SK-N-MC (cell line): ENCODE measurements at regions not wholly inside any gene's neighbourhood (a gene's known extent, or its start where the extent isn't known, plus 50 kb on each side); places are given as distances from the start of the nearest gene placed in this dataset.

Experiments
- DNase-seq: peaks from one replicate; pipeline ENCODE4 v3.0.0-alpha.2; 2011; ENCODE audit warnings: low read depth, low spot score
- H3K27ac ChIP-seq: fragments of 200-600 bp; sonication (generic); 2 replicates; pipeline ENCODE4 v1.5.1; 2016; ENCODE audit warnings: mixed run types
- H3K36me3 ChIP-seq: fragments of 200-600 bp; sonication (generic); 2 replicates; pipeline ENCODE4 v1.6.1; 2017; ENCODE audit warnings: antibody characterized with exemption, low read length, mixed read lengths; ENCODE audit not compliant: insufficient read depth
- H3K4me3 ChIP-seq: fragments of 200-600 bp; sonication (generic); 2 replicates; pipeline ENCODE4 v1.5.1; 2016
- H3K9ac ChIP-seq: fragments of 200-600 bp; sonication (generic); 2 replicates; pipeline ENCODE4 v1.8.0; 2017; ENCODE audit warnings: mixed run types, mixed read lengths; ENCODE audit not compliant: insufficient read length
- H3K9me3 ChIP-seq: fragments of 200-600 bp; sonication (generic); 2 replicates; pipeline ENCODE4 v1.6.1; 2017; ENCODE audit warnings: low read depth, mild to moderate bottlenecking, antibody characterized with exemption, low read length, moderate library complexity, mixed read lengths
- EZH2 ChIP-seq: fragments of 200-600 bp; sonication (generic); IDR thresholded peaks from one replicate; pipeline ENCODE4 v1.6.1; 2017; ENCODE audit warnings: antibody characterized with exemption
- FOXP2 ChIP-seq: optimal IDR thresholded peaks from 2 replicates; pipeline ENCODE3; 2011; ENCODE audit warnings: mild to moderate bottlenecking, moderate library complexity; ENCODE audit not compliant: insufficient read depth; ENCODE audit errors: extremely low read length, control extremely low read depth
- POLR2AphosphoS5 ChIP-seq: IDR thresholded peaks from 2 replicates; pipeline ENCODE4 v1.6.1; 2012; ENCODE audit warnings: mild to moderate bottlenecking, low read depth, low read length, borderline replicate concordance

DNA sequence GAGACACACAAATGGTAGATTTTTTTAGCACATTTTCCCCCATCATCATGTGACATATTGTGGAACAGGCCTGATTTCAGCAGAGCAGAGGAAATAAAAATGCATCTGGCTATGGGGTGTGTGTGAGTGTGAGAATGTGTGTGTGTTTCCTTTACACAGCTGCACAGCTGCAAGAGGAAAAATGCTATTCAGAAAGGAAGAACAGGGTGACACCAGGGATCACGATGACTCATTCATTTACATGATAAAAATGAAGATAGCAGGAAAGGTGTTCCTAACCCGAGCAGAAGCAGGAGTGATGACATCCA, 469.5 kb upstream of the TSHZ3 start:
- Histone ChIP-seq H3K27ac (no peak overlapping the region), H3K9ac (no peak overlapping the region), H3K4me3 (no peak overlapping the region), H3K36me3 (no peaks in the 10 kb centered on the region), H3K9me3 (no peaks in the 10 kb centered on the region)
- no peak for DNase-seq
- TF ChIP-seq EZH2 (no peak), FOXP2 (no peak), POLR2AphosphoS5 (no peak)

DNA sequence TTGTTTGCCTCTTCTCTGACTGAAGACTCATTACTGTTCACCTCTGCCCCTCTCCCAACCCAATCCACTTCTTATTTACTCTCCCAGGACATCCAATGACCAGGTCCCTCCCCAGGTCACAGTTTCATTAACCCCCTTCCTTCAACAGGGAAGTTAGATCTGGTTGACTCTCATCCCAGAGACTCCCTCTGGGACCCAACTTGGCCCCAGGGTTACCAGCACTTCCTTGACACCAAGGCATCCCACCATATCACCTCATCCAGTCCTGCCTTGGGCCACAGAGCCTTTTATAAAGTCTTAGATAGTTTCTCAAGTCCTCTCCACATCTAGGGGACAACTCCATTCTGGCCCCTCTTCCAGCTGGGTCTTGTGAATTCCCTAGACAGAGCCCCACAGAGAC, 470.6 kb upstream of the TSHZ3 start:
- H3K9me3 ChIP-seq: no peaks in the 10 kb centered on the region
- no peak overlapping the region for H3K4me3 ChIP-seq
- DNase-seq: no peak
- TF ChIP-seq POLR2AphosphoS5 (no peak), FOXP2 (no peak), EZH2 (no peak)
- no peak overlapping the region for H3K9ac ChIP-seq
- H3K27ac ChIP-seq: no peak overlapping the region
- no peaks in the 10 kb centered on the region for H3K36me3 ChIP-seq

DNA sequence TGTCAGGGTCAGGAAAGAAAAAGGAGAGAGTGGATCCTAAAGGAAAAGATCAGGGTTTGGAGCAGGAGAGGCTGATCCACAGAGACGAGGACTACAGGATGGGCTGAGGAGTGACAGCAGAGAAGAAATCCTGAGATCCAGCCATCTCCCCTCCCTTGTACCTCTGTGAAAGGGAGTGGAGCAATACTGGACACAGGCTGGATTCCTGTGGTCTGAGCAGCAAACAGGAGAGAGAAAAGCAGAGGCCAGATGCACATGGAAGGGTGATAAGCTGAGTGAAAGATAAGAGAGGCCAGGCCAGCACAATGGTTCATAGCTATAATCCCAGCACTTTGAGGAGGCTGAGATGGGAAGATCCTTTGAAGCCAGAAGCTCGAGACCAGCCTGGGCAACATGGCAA, 472.1 kb upstream of the TSHZ3 start:
- Histone ChIP-seq H3K4me3 (no peak overlapping the region), H3K36me3 (no peaks in the 10 kb centered on the region), H3K9me3 (no peaks in the 10 kb centered on the region), H3K9ac (no peak overlapping the region), H3K27ac (no peak overlapping the region)
- DNase-seq: no peak
- TF ChIP-seq FOXP2 (no peak), POLR2AphosphoS5 (no peak), EZH2 (no peak)

DNA sequence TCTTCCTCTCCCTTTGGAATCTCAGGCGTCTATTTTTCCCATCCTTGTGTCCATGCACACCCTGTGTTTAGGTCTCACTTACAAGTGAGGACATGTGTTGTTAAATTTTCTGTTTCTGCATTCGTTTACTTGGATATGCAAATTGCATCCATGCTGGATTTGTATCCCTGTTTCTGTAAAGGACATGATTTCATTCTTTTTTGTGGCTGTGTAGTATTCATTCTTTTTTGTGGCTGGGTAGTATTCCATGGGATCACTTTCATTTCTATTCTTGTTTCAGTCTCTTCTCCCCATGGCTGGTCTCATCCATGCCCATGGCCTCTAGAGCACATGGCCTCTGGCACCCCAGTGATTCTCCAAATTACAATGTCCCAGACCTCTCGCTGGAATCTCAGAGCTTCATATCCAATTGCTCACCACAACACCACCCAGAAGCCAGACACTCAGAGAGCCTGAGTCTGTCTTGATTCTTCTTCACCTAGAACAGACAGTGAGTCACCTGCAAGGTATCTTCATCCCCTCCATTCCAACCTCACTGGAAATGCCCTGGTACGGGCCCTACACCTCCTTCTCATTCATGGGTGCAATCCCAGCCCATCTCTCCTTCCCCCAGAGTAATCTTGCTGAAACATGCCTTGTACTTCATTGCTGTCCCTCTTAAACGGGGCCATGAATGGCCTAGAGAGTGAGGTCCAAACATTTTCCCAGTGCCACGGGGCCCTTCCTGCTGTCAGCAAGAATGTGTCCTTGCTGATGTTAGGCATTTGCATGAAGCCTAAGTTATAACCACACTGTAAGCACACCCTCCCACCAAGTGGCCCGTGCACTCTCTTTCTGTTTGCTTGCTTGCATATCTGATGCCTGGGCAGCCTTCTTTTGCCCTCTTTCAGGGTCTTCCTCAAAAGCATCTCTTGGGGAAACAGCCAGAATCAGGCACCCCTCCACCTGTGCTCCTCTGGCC, 476.2 kb upstream of the TSHZ3 start:
- H3K9ac ChIP-seq: no peak overlapping the region
- no peak for TF ChIP-seq FOXP2
- no peak for TF ChIP-seq EZH2
- no peak for TF ChIP-seq POLR2AphosphoS5
- H3K27ac ChIP-seq: no peak overlapping the region
- H3K36me3 ChIP-seq: no peaks in the 10 kb centered on the region
- no peak for DNase-seq
- no peak overlapping the region for H3K4me3 ChIP-seq
- H3K9me3 ChIP-seq: no peaks in the 10 kb centered on the region

DNA sequence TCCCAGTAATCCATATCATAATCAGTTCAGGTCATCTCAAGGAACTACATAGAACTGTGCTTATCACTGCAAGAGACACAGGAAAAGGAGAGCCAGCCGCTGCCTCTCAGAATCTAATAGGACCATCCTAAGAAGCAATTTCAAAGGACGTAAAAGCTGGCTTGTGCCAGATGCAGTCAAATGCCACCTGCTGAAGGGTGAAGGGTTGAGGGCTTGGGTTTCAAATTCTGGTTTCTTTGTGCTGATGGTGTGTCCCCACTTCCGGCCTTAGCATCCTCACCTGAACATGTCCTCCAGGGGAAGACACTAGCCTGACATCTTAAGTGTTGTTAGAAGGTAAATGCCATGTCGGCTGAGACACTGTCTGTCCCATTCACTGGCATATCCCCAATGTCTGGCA, 477.1 kb upstream of the TSHZ3 start:
- no peak for DNase-seq
- H3K9ac ChIP-seq: no peak overlapping the region
- no peak overlapping the region for H3K4me3 ChIP-seq
- H3K36me3 ChIP-seq: no peaks in the 10 kb centered on the region
- no peaks in the 10 kb centered on the region for H3K9me3 ChIP-seq
- no peak overlapping the region for H3K27ac ChIP-seq
- TF ChIP-seq EZH2 (no peak), POLR2AphosphoS5 (no peak), FOXP2 (no peak)

DNA sequence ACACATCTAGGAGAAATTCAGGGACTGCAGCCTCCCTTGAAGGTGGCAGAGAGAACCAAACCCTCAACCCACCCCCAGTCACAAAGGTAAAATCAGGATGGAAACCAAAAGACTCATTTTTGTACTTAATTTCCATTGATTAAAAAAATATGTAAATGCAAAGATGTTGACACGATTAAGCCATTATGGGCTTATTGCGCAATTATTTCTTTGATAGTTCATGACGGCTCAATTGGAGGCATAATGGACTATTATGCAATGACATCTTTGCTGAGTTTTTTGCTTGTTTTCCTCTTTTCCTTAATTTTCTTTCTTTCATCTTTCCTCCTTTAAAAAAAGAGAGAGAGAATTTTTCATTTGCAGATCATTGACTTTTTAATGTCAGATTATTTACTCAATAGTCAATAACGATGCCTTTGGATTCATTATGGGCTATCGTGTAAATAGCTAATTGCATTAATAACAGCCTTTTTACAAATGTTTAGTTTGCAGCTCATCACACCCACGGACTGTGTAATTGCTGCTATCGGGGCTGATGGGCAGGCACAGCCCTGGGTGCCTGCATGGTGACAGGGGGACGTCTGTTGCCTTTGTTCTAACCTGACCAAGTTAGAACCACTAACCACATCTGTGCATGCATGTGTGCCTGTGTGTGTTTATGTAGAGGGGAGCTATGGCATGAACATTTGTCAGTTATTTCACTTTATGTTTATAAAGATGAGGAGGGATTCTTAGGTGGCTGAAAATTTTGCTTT, 482.4 kb upstream of the TSHZ3 start:
- no peaks in the 10 kb centered on the region for H3K36me3 ChIP-seq
- no peak overlapping the region for H3K27ac ChIP-seq
- no peak overlapping the region for H3K9ac ChIP-seq
- no peak overlapping the region for H3K4me3 ChIP-seq
- TF ChIP-seq EZH2 (no peak), FOXP2 (no peak), POLR2AphosphoS5 (no peak)
- H3K9me3 ChIP-seq: peaks cover 4% of the 10 kb centered on the region; the same call in 1 of the 2 replicates
- no peak for DNase-seq

DNA sequence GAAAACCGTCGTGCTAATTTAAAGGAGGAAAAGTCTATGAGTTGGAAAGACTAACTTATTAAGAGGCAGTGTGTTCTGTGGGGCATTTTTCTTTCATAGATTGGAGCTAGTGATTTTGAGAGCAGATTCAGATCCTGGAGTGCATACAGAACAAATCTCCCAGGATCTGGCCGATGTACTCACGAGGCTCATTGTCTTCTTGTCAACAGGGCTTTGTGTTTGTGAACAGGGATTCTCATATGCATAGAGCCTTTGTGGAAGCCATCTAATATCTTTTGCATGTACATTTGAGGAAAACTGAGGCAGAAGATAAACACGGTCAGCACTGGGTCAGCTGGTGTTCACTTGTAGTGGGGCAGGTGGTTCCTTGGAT, 482.9 kb upstream of the TSHZ3 start:
- peaks cover 4% of the 10 kb centered on the region; the same call in 1 of the 2 replicates for H3K9me3 ChIP-seq
- H3K9ac ChIP-seq: no peak overlapping the region

DNA sequence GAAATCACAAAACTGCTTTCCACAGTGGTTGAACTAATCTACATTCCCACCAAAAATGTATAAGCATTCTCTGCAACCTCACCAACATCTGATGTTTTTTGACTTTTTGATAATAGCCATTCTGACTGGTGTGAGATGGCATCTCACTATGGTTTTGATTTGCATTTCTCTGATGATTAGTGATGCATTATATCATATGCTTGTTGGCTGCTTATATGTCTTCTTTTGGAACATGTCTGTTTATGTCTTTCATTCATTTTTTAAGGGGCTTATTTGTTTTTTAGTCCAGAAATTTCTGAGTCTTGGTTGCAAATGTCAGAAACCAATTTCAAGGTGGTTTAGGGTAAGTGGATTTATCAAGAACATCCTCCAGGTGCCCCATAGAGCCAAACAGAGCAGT, 484.8 kb upstream of the TSHZ3 start:
- H3K9ac ChIP-seq: no peak overlapping the region
- H3K9me3 ChIP-seq: peaks cover 4% of the 10 kb centered on the region; the same call in 1 of the 2 replicates
- TF ChIP-seq FOXP2: no peak
- no peak overlapping the region for H3K4me3 ChIP-seq
- DNase-seq: no peak
- H3K27ac ChIP-seq: no peak overlapping the region
- H3K36me3 ChIP-seq: no peaks in the 10 kb centered on the region

More for the DNA sequence above, 482.9 kb upstream of the TSHZ3 start:
- no peak for DNase-seq
- Histone ChIP-seq H3K27ac (no peak overlapping the region), H3K4me3 (no peak overlapping the region), H3K36me3 (no peaks in the 10 kb centered on the region)
- no peak for TF ChIP-seq POLR2AphosphoS5
- TF ChIP-seq FOXP2: no peak
- no peak for TF ChIP-seq EZH2

DNA sequence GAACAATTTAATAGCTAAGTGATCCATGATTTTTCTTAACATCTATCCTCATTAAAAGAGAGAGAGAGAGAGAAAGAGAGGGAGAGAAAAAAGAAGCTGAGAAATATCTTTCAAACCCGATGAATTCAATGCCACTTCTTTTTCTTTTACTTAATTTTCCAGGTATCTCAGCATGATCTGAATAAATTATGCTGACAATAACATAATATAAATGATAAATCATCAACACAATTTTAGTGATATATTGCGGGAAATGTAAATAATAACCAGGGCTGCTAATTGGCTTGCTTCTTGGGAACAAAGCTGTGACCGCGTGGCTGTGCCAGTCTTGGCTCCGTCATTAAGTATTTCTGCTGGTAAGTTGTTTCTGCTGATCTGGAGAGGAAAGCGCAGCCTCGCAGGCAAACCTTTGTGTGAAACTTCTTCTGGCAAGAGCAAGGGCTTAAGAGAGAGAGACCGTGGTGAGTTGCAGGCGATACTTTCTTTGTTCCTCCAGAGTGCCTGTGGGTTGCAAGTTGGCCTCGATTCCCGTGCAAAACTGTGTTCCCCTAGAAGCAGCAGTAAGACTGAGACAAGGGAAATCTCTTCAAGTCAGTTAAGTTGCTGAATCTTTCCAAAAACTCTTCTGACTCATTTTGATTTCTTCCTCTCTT, 489.1 kb upstream of the TSHZ3 start:
- Histone ChIP-seq H3K36me3 (no peaks in the 10 kb centered on the region), H3K27ac (peak overlapping the region; percentile 20), H3K9me3 (peaks cover 8% of the 10 kb centered on the region; the same call in 1 of the 2 replicates), H3K4me3 (peak overlapping the region; percentile 57), H3K9ac (peak overlapping the region; percentile 67)
- peak; percentile 34 for DNase-seq
- TF ChIP-seq POLR2AphosphoS5 (0 out of 2 replicates have a peak, but pooled peaks have one; percentile 12), EZH2 (no peak)
